HCT116 (cell line): ENCODE measurements at regions not wholly inside any gene's neighbourhood (a gene's known extent, or its start where the extent isn't known, plus 50 kb on each side); places are given as distances from the start of the nearest gene placed in this dataset.

Source experiments
- ATAC-seq: fragments of 200-7000 bp; cut with Tn5 transposase; 2 replicates; pipeline ENCODE4 v1.9.1; 2020; ENCODE audit warnings: mild to moderate bottlenecking, moderate library complexity
- BruUV-seq: library from RNA; stranded (reverse); fragments of 400-500 nt; replicated peaks from 2 replicates; lab custom pipeline; 2021; lab: Mats Ljungman, UMichigan
- CTCF ChIA-PET: fragments of 300-600 bp; sonication (Branson Sonifier 250); formaldehyde crosslinking; loops from one replicate; lab custom pipeline; 2021; ENCODE audit warnings: antibody characterized with exemption; lab: Charles Lee
- POLR2A ChIA-PET: fragments of 300-600, 350-600 bp; sonication (Branson Sonifier 250); formaldehyde crosslinking; loops from one replicate; lab custom pipeline; 2021; ENCODE audit warnings: antibody characterized with exemption; lab: Charles Lee
- RAD21 ChIA-PET, 2 experiments: fragments of 300-600 bp; sonication (Branson Sonifier 250); formaldehyde crosslinking; loops; one replicate each; lab custom pipeline; 2023; ENCODE audit warnings: low total read pairs in 2 of 2; ENCODE audit not compliant: uncharacterized antibody in 2 of 2, unreplicated experiment in 2 of 2, low non-redundant PET in 1 of 2; lab: Charles Lee
- DNase-seq: peaks from one replicate; pipeline ENCODE4 v3.0.0-alpha.2; 2010; ENCODE audit warnings: low read depth, low spot score
- H2AFZ ChIP-seq: fragments of 200-600 bp; shearing (Covaris generic), sonication (generic); 2 replicates; pipeline ENCODE4 v1.6.1; 2017; ENCODE audit warnings: low read depth, mixed run types, mixed read lengths, antibody characterized with exemption, low read length; ENCODE audit not compliant: poor library complexity, severe bottlenecking
- H3K27ac ChIP-seq: 2 replicates; pipeline ENCODE4 v1.5.1; 2012; ENCODE audit warnings: low read depth, low read length
- H3K27me3 ChIP-seq: fragments of 200-600 bp; sonication (generic); 2 replicates; pipeline ENCODE4 v1.6.1; 2016; ENCODE audit warnings: mixed run types, low read length, mixed read lengths; ENCODE audit not compliant: insufficient read depth
- H3K36me3 ChIP-seq, 2 experiments: fragments of 200-500 bp in 1 of 2; fragments of 200-600 bp in 1 of 2; sonication (Bioruptor generic) in 1 of 2; sonication (generic) in 1 of 2; 2 replicates each; pipeline versions ENCODE4 v1.5.1 to v1.6.1; 2014 to 2016; ENCODE audit warnings: low read length in 2 of 2, inconsistent platforms in 1 of 2, mixed read lengths in 1 of 2, mixed run types in 1 of 2; ENCODE audit not compliant: insufficient read depth in 2 of 2, control insufficient read depth in 1 of 2
- H3K4me1 ChIP-seq, 2 experiments: fragments of 200-600 bp in 1 of 2; sonication (generic) in 1 of 2; 2 replicates each; pipeline versions ENCODE4 v1.5.1 to v1.6.1; 2012 to 2017; ENCODE audit warnings: low read length in 2 of 2, inconsistent platforms in 1 of 2, mild to moderate bottlenecking in 1 of 2, mixed read lengths in 1 of 2, mixed run types in 1 of 2, moderate library complexity in 1 of 2; ENCODE audit not compliant: insufficient read depth in 2 of 2, control insufficient read depth in 1 of 2
- H3K4me2 ChIP-seq: fragments of 200-600 bp; sonication (generic); 2 replicates; pipeline ENCODE4 v1.6.1; 2017; ENCODE audit warnings: mixed run types, low read length, mixed read lengths
- H3K4me3 ChIP-seq, 2 experiments: fragments of 200-600 bp in 1 of 2; sonication (generic) in 1 of 2; replicated peaks in 1 of 2; 2 replicates each; pipeline ENCODE4 v1.5.1; 2011 to 2016; ENCODE audit warnings: low read length in 2 of 2, control low read depth in 1 of 2, low read depth in 1 of 2, mild to moderate bottlenecking in 1 of 2, mixed read lengths in 1 of 2, mixed run types in 1 of 2
- H3K79me2 ChIP-seq: fragments of 200-600 bp; sonication (generic); 2 replicates; pipeline ENCODE4 v1.6.1; 2017; ENCODE audit warnings: mild to moderate bottlenecking, mixed run types, low read length, moderate library complexity, mixed read lengths; ENCODE audit not compliant: insufficient read depth
- H3K9ac ChIP-seq: fragments of 200-600 bp; sonication (generic); 2 replicates; pipeline ENCODE4 v1.6.1; 2016; ENCODE audit warnings: low read length, mixed read lengths
- H3K9me2 ChIP-seq: fragments of 200-600 bp; sonication (generic), shearing (Covaris generic); 2 replicates; pipeline ENCODE4 v1.6.1; 2017; ENCODE audit warnings: mixed run types, mild to moderate bottlenecking, moderate library complexity; ENCODE audit not compliant: insufficient read depth
- H3K9me3 ChIP-seq, 2 experiments: fragments of 200-500 bp in 1 of 2; fragments of 200-600 bp in 1 of 2; sonication (Bioruptor generic) in 1 of 2; sonication (generic) in 1 of 2; 2 replicates each; pipeline ENCODE4 v1.6.1; 2014 to 2017; ENCODE audit warnings: low read length in 2 of 2, mixed read lengths in 2 of 2, inconsistent platforms in 1 of 2, low read depth in 1 of 2, mild to moderate bottlenecking in 1 of 2, mixed run types in 1 of 2, moderate library complexity in 1 of 2; ENCODE audit not compliant: control insufficient read depth in 1 of 2, insufficient read depth in 1 of 2
- H4K20me1 ChIP-seq: fragments of 200-600 bp; sonication (generic), shearing (Covaris generic); 2 replicates; pipeline ENCODE4 v1.6.1; 2017; ENCODE audit warnings: mixed run types, mild to moderate bottlenecking, moderate library complexity; ENCODE audit not compliant: insufficient read depth
- CEBPB ChIP-seq: IDR thresholded peaks from 2 replicates; pipeline ENCODE4 v1.6.1; 2012; ENCODE audit warnings: low read depth
- CTCF ChIP-seq, 3 experiments: fragments of 200-600 bp in 1 of 3; sonication (generic) in 1 of 3; IDR thresholded peaks in 2 of 3; conservative IDR thresholded peaks in 1 of 3; 2 replicates each; pipeline ENCODE4 v1.5.1; 2012 to 2017; ENCODE audit warnings: low read depth in 2 of 3, low read length in 2 of 3, antibody characterized with exemption in 1 of 3, borderline replicate concordance in 1 of 3, control low read depth in 1 of 3, mild to moderate bottlenecking in 1 of 3, mixed read lengths in 1 of 3, mixed run types in 1 of 3, moderate library complexity in 1 of 3; ENCODE audit not compliant: insufficient read depth in 1 of 3
- EZH2 ChIP-seq: fragments of 200-600 bp; sonication (generic); IDR thresholded peaks from 2 replicates; pipeline ENCODE4 v1.6.1; 2017; ENCODE audit warnings: antibody characterized with exemption, mixed run types
- JUND ChIP-seq: IDR thresholded peaks from 2 replicates; pipeline ENCODE4 v1.6.1; 2012
- MAX ChIP-seq: IDR thresholded peaks from 2 replicates; pipeline ENCODE4 v1.6.1; 2012
- POLR2AphosphoS5 ChIP-seq: IDR thresholded peaks from 2 replicates; pipeline ENCODE4 v1.6.1; 2011; ENCODE audit warnings: mild to moderate bottlenecking, low read depth, low read length, moderate library complexity
- RAD21 ChIP-seq: IDR thresholded peaks from 2 replicates; pipeline ENCODE4 v1.6.1; 2012; ENCODE audit warnings: low read depth, mild to moderate bottlenecking
- SIN3A ChIP-seq: IDR thresholded peaks from 2 replicates; pipeline ENCODE4 v1.6.1; 2012; ENCODE audit warnings: low read depth
- SP1 ChIP-seq: IDR thresholded peaks from 2 replicates; pipeline ENCODE4 v1.6.1; 2012; ENCODE audit warnings: low read depth
- SRF ChIP-seq: IDR thresholded peaks from 2 replicates; pipeline ENCODE4 v1.6.1; 2012; ENCODE audit warnings: low read depth
- ZBTB33 ChIP-seq: IDR thresholded peaks from 2 replicates; pipeline ENCODE4 v1.6.1; 2011; ENCODE audit warnings: mild to moderate bottlenecking, low read length, moderate library complexity; ENCODE audit not compliant: insufficient replicate concordance; ENCODE audit errors: extremely low read depth
- ZFX ChIP-seq: fragments of 450-650 bp; IDR thresholded peaks from 2 replicates; pipeline ENCODE4 v1.6.1; 2017
- ZNF274 ChIP-seq: fragments of 200-500 bp; sonication (Bioruptor generic); IDR thresholded peaks from 2 replicates; pipeline ENCODE4 v1.6.1; 2014; ENCODE audit warnings: mild to moderate bottlenecking, low read depth, low read length, inconsistent platforms
- intact Hi-C: fragments of 100-400 bp; cut with micrococcal nuclease; formaldehyde crosslinking; loops from 2 replicates; pipeline ENCODE4 v1.10.0; 2022
- TF ChIP-seq, protein P1 (sequence below): IDR thresholded peaks from 2 replicates; pipeline ENCODE4 v1.6.1; 2012; ENCODE audit warnings: low read depth

DNA sequence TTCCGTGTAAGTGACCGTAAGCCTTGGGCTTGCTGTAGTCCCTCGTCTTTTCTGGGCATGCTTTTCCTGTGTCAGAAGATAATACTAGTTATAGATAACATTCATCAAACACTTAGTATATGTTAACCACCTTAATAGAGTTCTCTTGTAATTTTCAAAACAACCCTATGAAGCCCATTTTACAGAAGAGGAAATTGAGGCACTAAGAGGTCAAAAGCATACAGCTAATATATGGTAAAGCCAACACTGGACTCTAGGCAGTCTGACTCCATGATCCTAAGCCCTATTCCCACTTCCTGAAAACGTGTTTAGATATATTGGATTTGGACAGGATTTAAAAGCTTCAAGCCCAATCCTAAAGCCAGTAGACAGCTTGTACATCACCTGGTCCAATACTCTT, 153.8 kb downstream of the CEP120 start:
- ChIA-PET POLR2A (no interaction called here), CTCF (no interaction called here), RAD21 (no interaction called here)
- Histone ChIP-seq H3K9me3 (no peaks in the 10 kb centered on the region), H3K4me2 (no peak overlapping the region), H3K9ac (no peak overlapping the region), H3K79me2 (no peaks in the 10 kb centered on the region), H4K20me1 (no peaks in the 10 kb centered on the region), H3K4me3 (no peak overlapping the region), H3K4me1 (no peaks in the 10 kb centered on the region), H2AFZ (no peak overlapping the region), H3K27ac (no peak overlapping the region), H3K36me3 (no peaks in the 10 kb centered on the region), H3K9me2 (no peaks in the 10 kb centered on the region), H3K27me3 (no peaks in the 10 kb centered on the region)
- no peak for DNase-seq
- no peak for ATAC-seq
- BruUV-seq, result no TSS peak
- TF ChIP-seq CEBPB (no peak), RAD21 (no peak), SRF (no peak), CTCF (IDR thresholded peaks at IDR 0.05 in 2 of 3, conservative IDR thresholded peaks at IDR 0.05 in 1 of 3; ENCODE audit: borderline replicate concordance in 1 of 3, insufficient read depth in 1 of 3, low read depth in 2 of 3, low read length in 2 of 3) (no peak), POLR2AphosphoS5 (no peak), SIN3A (no peak), SP1 (no peak), ZNF274 (no peak), EZH2 (no peak), MAX (no peak), ZFX (no peak), ZBTB33 (no peak), JUND (no peak)
- TF ChIP-seq, protein P1, sequence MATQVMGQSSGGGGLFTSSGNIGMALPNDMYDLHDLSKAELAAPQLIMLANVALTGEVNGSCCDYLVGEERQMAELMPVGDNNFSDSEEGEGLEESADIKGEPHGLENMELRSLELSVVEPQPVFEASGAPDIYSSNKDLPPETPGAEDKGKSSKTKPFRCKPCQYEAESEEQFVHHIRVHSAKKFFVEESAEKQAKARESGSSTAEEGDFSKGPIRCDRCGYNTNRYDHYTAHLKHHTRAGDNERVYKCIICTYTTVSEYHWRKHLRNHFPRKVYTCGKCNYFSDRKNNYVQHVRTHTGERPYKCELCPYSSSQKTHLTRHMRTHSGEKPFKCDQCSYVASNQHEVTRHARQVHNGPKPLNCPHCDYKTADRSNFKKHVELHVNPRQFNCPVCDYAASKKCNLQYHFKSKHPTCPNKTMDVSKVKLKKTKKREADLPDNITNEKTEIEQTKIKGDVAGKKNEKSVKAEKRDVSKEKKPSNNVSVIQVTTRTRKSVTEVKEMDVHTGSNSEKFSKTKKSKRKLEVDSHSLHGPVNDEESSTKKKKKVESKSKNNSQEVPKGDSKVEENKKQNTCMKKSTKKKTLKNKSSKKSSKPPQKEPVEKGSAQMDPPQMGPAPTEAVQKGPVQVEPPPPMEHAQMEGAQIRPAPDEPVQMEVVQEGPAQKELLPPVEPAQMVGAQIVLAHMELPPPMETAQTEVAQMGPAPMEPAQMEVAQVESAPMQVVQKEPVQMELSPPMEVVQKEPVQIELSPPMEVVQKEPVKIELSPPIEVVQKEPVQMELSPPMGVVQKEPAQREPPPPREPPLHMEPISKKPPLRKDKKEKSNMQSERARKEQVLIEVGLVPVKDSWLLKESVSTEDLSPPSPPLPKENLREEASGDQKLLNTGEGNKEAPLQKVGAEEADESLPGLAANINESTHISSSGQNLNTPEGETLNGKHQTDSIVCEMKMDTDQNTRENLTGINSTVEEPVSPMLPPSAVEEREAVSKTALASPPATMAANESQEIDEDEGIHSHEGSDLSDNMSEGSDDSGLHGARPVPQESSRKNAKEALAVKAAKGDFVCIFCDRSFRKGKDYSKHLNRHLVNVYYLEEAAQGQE, result no peak
- intact Hi-C loops, result no loop called here
